GM12878 (cell line): ENCODE measurements at regions not wholly inside any gene's neighbourhood (a gene's known extent, or its start where the extent isn't known, plus 50 kb on each side); places are given as distances from the start of the nearest gene placed in this dataset.

ENCODE experiments used
- ATAC-seq: fragments of 200-7000 bp; cut with Tn5 transposase; 3 replicates; pipeline ENCODE4 v1.9.1; 2020; ENCODE audit warnings: mild to moderate bottlenecking, moderate library complexity
- BruUV-seq: library from RNA; stranded (reverse); fragments of 400-500 nt; replicated peaks from 2 replicates; lab custom pipeline; 2021; lab: Mats Ljungman, UMichigan
- CTCF ChIA-PET: fragments of 300-600 bp; sonication (Branson Sonifier 250); formaldehyde crosslinking; extraction: SDS; loops from one replicate; lab custom pipeline; 2021; ENCODE audit warnings: inconsistent platforms; lab: Yijun Ruan, JAX
- POLR2A ChIA-PET: fragments of 350-600 bp; formaldehyde crosslinking; extraction: SDS; loops from one replicate; lab custom pipeline; 2021; ENCODE audit warnings: inconsistent platforms; lab: Charles Lee
- RAD21 ChIA-PET: fragments of 300-600 bp; sonication (Branson Sonifier 250); formaldehyde crosslinking; loops from one replicate; lab custom pipeline; 2023; ENCODE audit warnings: antibody characterized with exemption; ENCODE audit not compliant: unreplicated experiment; lab: Charles Lee
- SMC1A ChIA-PET: fragments of 300-600 bp; sonication (Branson Sonifier 250); formaldehyde crosslinking; loops from one replicate; lab custom pipeline; 2023; ENCODE audit not compliant: unreplicated experiment, uncharacterized antibody; lab: Charles Lee
- DNase-seq: peaks from one replicate; pipeline ENCODE4 v3.0.0-alpha.2; 2011; ENCODE audit warnings: low read depth, low spot score
- FAIRE-seq: peaks from 3 replicates; lab custom pipeline; 2011; peaks lifted over from hg19 to GRCh38; lab: Jason Lieb, UNC
- H2AFZ ChIP-seq: 2 replicates; pipeline ENCODE4 v1.6.0; 2011; ENCODE audit warnings: low read depth, low read length, control low read depth; ENCODE audit not compliant: control insufficient read depth
- H3K27ac ChIP-seq: 2 replicates; pipeline ENCODE4 v1.5.1; 2011; ENCODE audit warnings: control low read depth; ENCODE audit not compliant: control insufficient read depth, insufficient read depth
- H3K27me3 ChIP-seq, 2 experiments: replicated peaks in 1 of 2; 2 replicates each; pipeline versions ENCODE4 v1.6.0 to v1.6.1; 2011; ENCODE audit warnings: low read length in 1 of 2; ENCODE audit not compliant: control insufficient read depth in 2 of 2, insufficient read depth in 2 of 2
- H3K36me3 ChIP-seq, 2 experiments: 2 replicates each; pipeline ENCODE4 v1.5.1; 2011; ENCODE audit warnings: low read length in 1 of 2; ENCODE audit not compliant: control insufficient read depth in 2 of 2, insufficient read depth in 2 of 2
- H3K4me1 ChIP-seq: 2 replicates; pipeline ENCODE4 v1.6.1; 2011; ENCODE audit warnings: mild to moderate bottlenecking, low read length, moderate library complexity, mixed read lengths; ENCODE audit not compliant: control insufficient read depth, insufficient read depth
- H3K4me2 ChIP-seq: 2 replicates; pipeline ENCODE4 v1.6.0; 2011; ENCODE audit warnings: control low read depth; ENCODE audit not compliant: control insufficient read depth, insufficient read depth
- H3K4me3 ChIP-seq: fragments of 200-600 bp; sonication (generic); 2 replicates; pipeline ENCODE4 v1.5.1; 2016
- H3K79me2 ChIP-seq: 2 replicates; pipeline ENCODE4 v1.6.0; 2011; ENCODE audit warnings: low read length; ENCODE audit not compliant: control insufficient read depth, insufficient read depth
- H3K9ac ChIP-seq: 2 replicates; pipeline ENCODE4 v1.8.0; 2011; ENCODE audit warnings: low read length, control low read depth, mixed read lengths; ENCODE audit not compliant: control insufficient read depth, insufficient read depth
- H3K9me3 ChIP-seq: replicated peaks from 3 replicates; pipeline ENCODE4 v1.5.1; 2011; ENCODE audit warnings: mild to moderate bottlenecking, low read length; ENCODE audit not compliant: control insufficient read depth, insufficient read depth
- H4K20me1 ChIP-seq: 2 replicates; pipeline ENCODE4 v1.6.0; 2011; ENCODE audit not compliant: control insufficient read depth, insufficient read depth
- BACH1 ChIP-seq: fragments of 450-650 bp; IDR thresholded peaks from 2 replicates; pipeline ENCODE4 v1.6.1; 2017; ENCODE audit warnings: mild to moderate bottlenecking, borderline replicate concordance
- BCLAF1 ChIP-seq: fragments of 450-650 bp; IDR thresholded peaks from 2 replicates; pipeline ENCODE4 v1.6.1; 2017; ENCODE audit warnings: antibody characterized with exemption, mild to moderate bottlenecking, moderate library complexity
- FOXK2 ChIP-seq: fragments of 450-650 bp; IDR thresholded peaks from 2 replicates; pipeline ENCODE4 v1.6.1; 2017; ENCODE audit warnings: mild to moderate bottlenecking, moderate library complexity
- KDM1A ChIP-seq: fragments of 200-600 bp; sonication (generic); IDR thresholded peaks from 2 replicates; pipeline ENCODE4 v1.6.1; 2016; ENCODE audit warnings: borderline replicate concordance
- MTA2 ChIP-seq: fragments of 450-650 bp; IDR thresholded peaks from 2 replicates; pipeline ENCODE4 v1.6.1; 2016; ENCODE audit warnings: low read depth, mild to moderate bottlenecking, moderate library complexity
- NFYA ChIP-seq: IDR thresholded peaks from 2 replicates; pipeline ENCODE4 v1.6.1; 2011; ENCODE audit warnings: low read depth, mild to moderate bottlenecking, low read length, improper control_type of control experiment, borderline replicate concordance
- RCOR1 ChIP-seq: conservative IDR thresholded peaks from 2 replicates; pipeline ENCODE4 v1.6.1; 2012; ENCODE audit warnings: low read depth, low read length, improper control_type of control experiment
- RELB ChIP-seq: fragments of 450-650 bp; IDR thresholded peaks from 2 replicates; pipeline ENCODE4 v1.6.1; 2017; ENCODE audit warnings: low read depth, mild to moderate bottlenecking, moderate library complexity
- RFX5 ChIP-seq: IDR thresholded peaks from 2 replicates; pipeline ENCODE4 v1.6.1; 2011; ENCODE audit warnings: low read depth, low read length, improper control_type of control experiment
- ZBTB11 ChIP-seq: fragments of 450-650 bp; formaldehyde crosslinking; IDR thresholded peaks from 2 replicates; pipeline ENCODE4 v1.5.0; 2022; ENCODE audit warnings: mild to moderate bottlenecking, missing genetic modification characterization
- WGBS: methylation state at CpG from one replicate; pipeline ENCODE4 v1.1.6; 2016; ENCODE audit warnings: low lambda C conversion rate; ENCODE audit not compliant: insufficient replicate concordance, insufficient coverage; ENCODE audit errors: missing lambda C conversion rate; 5-methylcytosine and 5-hydroxymethylcytosine counted together
- in situ Hi-C: fragments of 300-500 bp; cut with MboI; formaldehyde crosslinking; loops from 9 replicates; pipeline ENCODE4 v1.14.3; 2018; ENCODE audit warnings: mixed read lengths
- intact Hi-C: fragments of 100-400 bp; cut with micrococcal nuclease; formaldehyde crosslinking; loops from one replicate; pipeline ENCODE4 v1.14.2; 2022; ENCODE audit not compliant: unreplicated experiment

- RAD21 ChIA-PET: no interaction called here
- intact Hi-C loops: no loop called here
- Histone ChIP-seq H3K4me3 (no peak overlapping the region), H3K27ac (no peak overlapping the region), H3K79me2 (no peaks in the 10 kb centered on the region), H3K36me3 (no peaks in the 10 kb centered on the region), H3K4me1 (no peaks in the 10 kb centered on the region), H3K4me2 (no peak overlapping the region), H4K20me1 (no peaks in the 10 kb centered on the region), H3K9ac (no peak overlapping the region), H3K9me3 (no peaks in the 10 kb centered on the region), H3K27me3 (no peaks in the 10 kb centered on the region; a peak in 1 of 4 replicates), H2AFZ (no peak overlapping the region)
- POLR2A ChIA-PET: no interaction called here
- in situ Hi-C loops: no loop called here
- CTCF ChIA-PET: no interaction called here
- ATAC-seq (no peak), DNase-seq (no peak), FAIRE-seq (no peak)
- WGBS: 9% methylated on average over 5 of the region's 5 CpGs
- TF ChIP-seq MTA2 (no peak), BCLAF1 (no peak), RCOR1 (no peak), FOXK2 (no peak), NFYA (no peak)
- no TSS peak for BruUV-seq
- SMC1A ChIA-PET: no interaction called here
Measured at GRCh38 chrX:153244767-153245166, 65.7 kb downstream of the MAGEA1 start.

GRCh38 chrX:153238361-153238760, 59.3 kb downstream of the MAGEA1 start:
- no peaks in the 10 kb centered on the region; a peak in 1 of 4 replicates for H3K27me3 ChIP-seq
- H3K27ac ChIP-seq: no peak overlapping the region
- no peak overlapping the region for H3K4me3 ChIP-seq
- no peak overlapping the region for H2AFZ ChIP-seq
- ChIA-PET CTCF (interaction anchor here (0.6 to 0.8 kb wide), 2 partner anchors 11 to 1378 kb away, joined by 4 to 5 read pairs; no protein-coding TSS in a partner anchor), SMC1A (no interaction called here), RAD21 (no interaction called here), POLR2A (no interaction called here)
- H3K79me2 ChIP-seq: no peaks in the 10 kb centered on the region
- 28% methylated on average over 2 of the region's 2 CpGs for WGBS
- FAIRE-seq (no peak), DNase-seq (no peak), ATAC-seq (no peak)
- no peaks in the 10 kb centered on the region for H3K4me1 ChIP-seq
- intact Hi-C loops (no loop called here), in situ Hi-C loops (no loop called here)
- H3K4me2 ChIP-seq: no peak overlapping the region
- H4K20me1 ChIP-seq: no peaks in the 10 kb centered on the region
- no peak overlapping the region for H3K9ac ChIP-seq
- BruUV-seq: no TSS peak
- H3K36me3 ChIP-seq: no peaks in the 10 kb centered on the region
- H3K9me3 ChIP-seq: no peaks in the 10 kb centered on the region
- TF ChIP-seq KDM1A: no peak
- no peak for TF ChIP-seq RFX5
- TF ChIP-seq ZBTB11 (CRISPR knock-in tag): no peak
- no peak for TF ChIP-seq BACH1
- no peak for TF ChIP-seq RELB
